Panc1 (cell line): ENCODE measurements at regions not wholly inside any gene's neighbourhood (a gene's known extent, or its start where the extent isn't known, plus 50 kb on each side); places are given as distances from the start of the nearest gene placed in this dataset.

Experiments used
- CTCF ChIP-seq: fragments of 450-650 bp; IDR thresholded peaks from 2 replicates; pipeline ENCODE4 v1.5.1; 2017; ENCODE audit warnings: mild to moderate bottlenecking
- POLR2AphosphoS5 ChIP-seq: IDR thresholded peaks from 2 replicates; pipeline ENCODE4 v1.6.1; 2012; ENCODE audit warnings: mild to moderate bottlenecking, low read depth, low read length, moderate library complexity

GRCh38 chr5:34495178-34495577 is 160.9 kb upstream of the RAI14 start:
- TF ChIP-seq CTCF, result no peak
- no peak for TF ChIP-seq POLR2AphosphoS5
